ENCODE measurements at regions not wholly inside any gene's neighbourhood (a gene's known extent, or its start where the extent isn't known, plus 50 kb on each side); places are given as distances from the start of the nearest gene placed in this dataset.

GRCh38 chr12:60107992-60108391, 512.2 kb downstream of the SLC16A7 start:
- TF ChIP-seq CTCF (IDR thresholded peaks at IDR 0.05; ENCODE audit: insufficient read depth, low read length) = no peak
- TF ChIP-seq POLR2AphosphoS5 (IDR thresholded peaks at IDR 0.05; ENCODE audit: low read depth) = no peak
- no peak for TF ChIP-seq REST (IDR thresholded peaks at IDR 0.05; ENCODE audit: insufficient replicate concordance, low read depth)
- no peak for TF ChIP-seq GABPA (IDR thresholded peaks at IDR 0.05; ENCODE audit: low read depth)
- TF ChIP-seq SPI1 (IDR thresholded peaks at IDR 0.05; ENCODE audit: borderline replicate concordance, low read depth) = no peak
